GM23338 (cell line): ENCODE measurements at regions not wholly inside any gene's neighbourhood (a gene's known extent, or its start where the extent isn't known, plus 50 kb on each side); places are given as distances from the start of the nearest gene placed in this dataset.

ENCODE experiments used
- ATAC-seq: fragments of 200-7000 bp; cut with Tn5 transposase; 3 replicates; pipeline ENCODE4 v1.9.1; 2020
- DNase-seq: peaks from one replicate; pipeline ENCODE4 v3.0.0-alpha.2; 2015; ENCODE audit warnings: low spot score
- H2AFZ ChIP-seq: fragments of 200-600 bp; sonication (generic); 2 replicates; pipeline ENCODE4 v1.8.0; 2016; ENCODE audit warnings: antibody characterized with exemption, mild to moderate bottlenecking, moderate library complexity
- H3F3A ChIP-seq: fragments of 200-600 bp; sonication (generic); replicated peaks from 2 replicates; pipeline ENCODE4 v1.8.0; 2017; ENCODE audit warnings: antibody characterized with exemption, mixed run types, low read depth
- H3K27ac ChIP-seq: fragments of 200-600 bp; sonication (generic); 2 replicates; pipeline ENCODE4 v1.6.1; 2016; ENCODE audit warnings: low read depth
- H3K27me3 ChIP-seq: fragments of 200-600 bp; sonication (generic); 2 replicates; pipeline ENCODE4 v1.8.0; 2016; ENCODE audit warnings: mild to moderate bottlenecking, mixed run types, moderate library complexity; ENCODE audit not compliant: insufficient read depth
- H3K36me3 ChIP-seq: fragments of 200-600 bp; sonication (generic); 2 replicates; pipeline ENCODE4 v1.8.0; 2016; ENCODE audit warnings: mild to moderate bottlenecking; ENCODE audit not compliant: insufficient read depth
- H3K4me1 ChIP-seq: fragments of 200-600 bp; sonication (generic); 2 replicates; pipeline ENCODE4 v1.8.0; 2016; ENCODE audit warnings: mild to moderate bottlenecking, moderate library complexity; ENCODE audit not compliant: insufficient read depth
- H3K4me2 ChIP-seq: fragments of 200-600 bp; sonication (generic); 2 replicates; pipeline ENCODE4 v1.7.1; 2017; ENCODE audit warnings: mixed run types
- H3K4me3 ChIP-seq: fragments of 200-600 bp; sonication (generic); 2 replicates; pipeline ENCODE4 v1.6.1; 2016; ENCODE audit warnings: mixed run types
- H3K79me2 ChIP-seq: fragments of 200-600 bp; sonication (generic); replicated peaks from 2 replicates; pipeline ENCODE4 v1.8.0; 2017; ENCODE audit warnings: mild to moderate bottlenecking; ENCODE audit not compliant: insufficient read depth
- H3K9me2 ChIP-seq: fragments of 200-600 bp; sonication (generic); 2 replicates; pipeline ENCODE4 v1.8.0; 2017; ENCODE audit not compliant: insufficient read depth
- H4K20me1 ChIP-seq: fragments of 200-600 bp; sonication (generic); replicated peaks from 2 replicates; pipeline ENCODE4 v1.8.0; 2017; ENCODE audit warnings: mild to moderate bottlenecking; ENCODE audit not compliant: insufficient read depth
- H3K27ac Mint-ChIP-seq: 2 replicates; pipeline ENCODE4 v1.8.0; 2020; ENCODE audit warnings: inconsistent platforms, mild to moderate bottlenecking, moderate library complexity, mixed read lengths
- H3K27me3 Mint-ChIP-seq: 3 replicates; pipeline ENCODE4 v1.8.0; 2022; ENCODE audit warnings: low read depth, mild to moderate bottlenecking, moderate library complexity, mixed read lengths, inconsistent platforms; ENCODE audit not compliant: insufficient read depth, poor library complexity
- H3K36me3 Mint-ChIP-seq: 3 replicates; pipeline ENCODE4 v1.8.0; 2021; ENCODE audit warnings: low read depth, mild to moderate bottlenecking, inconsistent platforms, moderate library complexity, mixed read lengths
- H3K4me1 Mint-ChIP-seq: 3 replicates; pipeline ENCODE4 v1.8.0; 2020; ENCODE audit warnings: mild to moderate bottlenecking, inconsistent platforms, mixed read lengths
- H3K4me3 Mint-ChIP-seq: 3 replicates; pipeline ENCODE4 v1.8.0; 2021; ENCODE audit warnings: moderate library complexity, mild to moderate bottlenecking, inconsistent platforms, mixed read lengths
- H3K9me3 Mint-ChIP-seq: 3 replicates; pipeline ENCODE4 v1.8.0; 2020; ENCODE audit warnings: moderate library complexity, mild to moderate bottlenecking, inconsistent platforms, mixed read lengths
- CTCF ChIP-seq, 2 experiments: fragments of 200-600 bp in 1 of 2; sonication (generic) in 1 of 2; conservative IDR thresholded peaks; 2 replicates each; pipeline versions ENCODE4 v1.5.1 to v1.6.1; 2016 to 2017; ENCODE audit warnings: antibody characterized with exemption in 2 of 2, low read depth in 2 of 2, mild to moderate bottlenecking in 2 of 2, moderate library complexity in 1 of 2
- EZH2 ChIP-seq: fragments of 200-600 bp; sonication (generic); IDR thresholded peaks from one replicate; pipeline ENCODE4 v1.8.0; 2017; ENCODE audit warnings: antibody characterized with exemption, mild to moderate bottlenecking, low read depth; ENCODE audit not compliant: unreplicated experiment
- JUNB ChIP-seq: IDR thresholded peaks from one replicate; pipeline ENCODE4 v1.6.1; 2016; ENCODE audit warnings: antibody characterized with exemption; ENCODE audit not compliant: unreplicated experiment
- ZNF114 ChIP-seq: fragments of 250-450 bp; sonication (Bioruptor Pico); IDR thresholded peaks from 2 replicates; pipeline ENCODE4 v1.5.0; 2020; ENCODE audit warnings: mild to moderate bottlenecking, moderate library complexity
- TF ChIP-seq, protein P1 (sequence below): IDR thresholded peaks from one replicate; pipeline ENCODE4 v1.6.1; 2018; ENCODE audit warnings: antibody characterized with exemption; ENCODE audit not compliant: unreplicated experiment
- TF ChIP-seq, protein P2 (sequence below): IDR thresholded peaks from 2 replicates; pipeline ENCODE4 v1.6.1; 2016; ENCODE audit warnings: antibody characterized with exemption

DNA sequence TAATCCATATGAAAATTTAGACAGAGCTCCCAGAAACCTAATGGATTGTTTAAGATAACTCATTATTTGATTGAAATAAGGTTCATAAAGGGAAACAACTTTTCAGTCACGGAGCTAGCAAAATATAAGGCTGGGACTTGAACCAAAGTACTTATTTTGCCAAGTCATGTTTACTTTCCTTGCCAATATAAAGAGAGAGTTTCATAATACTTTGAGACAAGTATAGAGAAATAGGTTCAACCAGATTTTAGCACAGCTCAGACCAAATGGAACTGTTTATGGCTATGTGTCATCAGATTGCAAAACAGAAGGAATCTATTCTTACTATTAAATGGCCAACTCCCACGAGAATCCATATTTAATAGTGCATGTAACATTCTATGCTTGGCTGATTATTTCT lies 1517.5 kb upstream of the TENM4 start:
- H3K4me1 Mint-ChIP-seq, result peaks cover 8% of the 10 kb centered on the region
- ATAC-seq, result no peak
- H3K27ac Mint-ChIP-seq, result no peak overlapping the region
- Histone ChIP-seq H3K36me3 (no peaks in the 10 kb centered on the region), H3K4me2 (no peak overlapping the region), H3K79me2 (no peaks in the 10 kb centered on the region), H3K4me1 (peaks cover 13% of the 10 kb centered on the region), H4K20me1 (no peaks in the 10 kb centered on the region), H3K9me2 (0 out of 2 replicates have a peak, but pooled peaks cover 5% of the 10 kb centered on the region), H3K4me3 (no peak overlapping the region), H3F3A (no peaks in the 10 kb centered on the region), H3K27ac (no peak overlapping the region), H3K27me3 (no peaks in the 10 kb centered on the region), H2AFZ (no peak overlapping the region)
- H3K27me3 Mint-ChIP-seq, result peaks cover 3% of the 10 kb centered on the region
- H3K4me3 Mint-ChIP-seq, result no peak overlapping the region
- TF ChIP-seq ZNF114 (CRISPR knock-in tag), result no peak
- TF ChIP-seq, protein P1, sequence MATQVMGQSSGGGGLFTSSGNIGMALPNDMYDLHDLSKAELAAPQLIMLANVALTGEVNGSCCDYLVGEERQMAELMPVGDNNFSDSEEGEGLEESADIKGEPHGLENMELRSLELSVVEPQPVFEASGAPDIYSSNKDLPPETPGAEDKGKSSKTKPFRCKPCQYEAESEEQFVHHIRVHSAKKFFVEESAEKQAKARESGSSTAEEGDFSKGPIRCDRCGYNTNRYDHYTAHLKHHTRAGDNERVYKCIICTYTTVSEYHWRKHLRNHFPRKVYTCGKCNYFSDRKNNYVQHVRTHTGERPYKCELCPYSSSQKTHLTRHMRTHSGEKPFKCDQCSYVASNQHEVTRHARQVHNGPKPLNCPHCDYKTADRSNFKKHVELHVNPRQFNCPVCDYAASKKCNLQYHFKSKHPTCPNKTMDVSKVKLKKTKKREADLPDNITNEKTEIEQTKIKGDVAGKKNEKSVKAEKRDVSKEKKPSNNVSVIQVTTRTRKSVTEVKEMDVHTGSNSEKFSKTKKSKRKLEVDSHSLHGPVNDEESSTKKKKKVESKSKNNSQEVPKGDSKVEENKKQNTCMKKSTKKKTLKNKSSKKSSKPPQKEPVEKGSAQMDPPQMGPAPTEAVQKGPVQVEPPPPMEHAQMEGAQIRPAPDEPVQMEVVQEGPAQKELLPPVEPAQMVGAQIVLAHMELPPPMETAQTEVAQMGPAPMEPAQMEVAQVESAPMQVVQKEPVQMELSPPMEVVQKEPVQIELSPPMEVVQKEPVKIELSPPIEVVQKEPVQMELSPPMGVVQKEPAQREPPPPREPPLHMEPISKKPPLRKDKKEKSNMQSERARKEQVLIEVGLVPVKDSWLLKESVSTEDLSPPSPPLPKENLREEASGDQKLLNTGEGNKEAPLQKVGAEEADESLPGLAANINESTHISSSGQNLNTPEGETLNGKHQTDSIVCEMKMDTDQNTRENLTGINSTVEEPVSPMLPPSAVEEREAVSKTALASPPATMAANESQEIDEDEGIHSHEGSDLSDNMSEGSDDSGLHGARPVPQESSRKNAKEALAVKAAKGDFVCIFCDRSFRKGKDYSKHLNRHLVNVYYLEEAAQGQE, result no peak
- TF ChIP-seq CTCF (conservative IDR thresholded peaks at IDR 0.05; ENCODE audit: low read depth in 2 of 2), result no peak
- TF ChIP-seq JUNB, result no peak
- no peak for DNase-seq
- H3K9me3 Mint-ChIP-seq, result no peaks in the 10 kb centered on the region
- H3K36me3 Mint-ChIP-seq, result no peaks in the 10 kb centered on the region

- no peak for ATAC-seq
- no peaks in the 10 kb centered on the region for H3K36me3 ChIP-seq
- H3K79me2 ChIP-seq, result no peaks in the 10 kb centered on the region
- no peak for TF ChIP-seq EZH2
- TF ChIP-seq, protein P2, sequence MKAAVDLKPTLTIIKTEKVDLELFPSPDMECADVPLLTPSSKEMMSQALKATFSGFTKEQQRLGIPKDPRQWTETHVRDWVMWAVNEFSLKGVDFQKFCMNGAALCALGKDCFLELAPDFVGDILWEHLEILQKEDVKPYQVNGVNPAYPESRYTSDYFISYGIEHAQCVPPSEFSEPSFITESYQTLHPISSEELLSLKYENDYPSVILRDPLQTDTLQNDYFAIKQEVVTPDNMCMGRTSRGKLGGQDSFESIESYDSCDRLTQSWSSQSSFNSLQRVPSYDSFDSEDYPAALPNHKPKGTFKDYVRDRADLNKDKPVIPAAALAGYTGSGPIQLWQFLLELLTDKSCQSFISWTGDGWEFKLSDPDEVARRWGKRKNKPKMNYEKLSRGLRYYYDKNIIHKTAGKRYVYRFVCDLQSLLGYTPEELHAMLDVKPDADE, result no peak
- TF ChIP-seq, protein P1, result no peak
Observed at GRCh38 chr11:80955588-80955987, 1514.8 kb upstream of the TENM4 start.

More at GRCh38 chr11:80955588-80955987, 1514.8 kb upstream of the TENM4 start:
- no peaks in the 10 kb centered on the region for H3K9me3 Mint-ChIP-seq
- H3K27ac Mint-ChIP-seq, result no peak overlapping the region
- H3K4me3 Mint-ChIP-seq, result no peak overlapping the region
- no peaks in the 10 kb centered on the region for H3K27me3 ChIP-seq
- no peak overlapping the region for H3K4me3 ChIP-seq
- no peak for DNase-seq
- peaks cover under 1% of the 10 kb centered on the region; the same call in 1 of the 3 replicates for H3K4me1 Mint-ChIP-seq
- no peaks in the 10 kb centered on the region for H4K20me1 ChIP-seq
- H3K4me1 ChIP-seq, result peaks cover 6% of the 10 kb centered on the region; the same call in 1 of the 2 replicates
- H3K36me3 Mint-ChIP-seq, result no peaks in the 10 kb centered on the region; the same call in 2 of the 3 replicates
- no peaks in the 10 kb centered on the region for H3F3A ChIP-seq
- 0 out of 2 replicates have a peak, but pooled peaks cover 5% of the 10 kb centered on the region for H3K9me2 ChIP-seq
- H3K27me3 Mint-ChIP-seq, result no peaks in the 10 kb centered on the region
- no peak overlapping the region for H3K27ac ChIP-seq
- H3K4me2 ChIP-seq, result no peak overlapping the region
- H2AFZ ChIP-seq, result no peak overlapping the region; the same call in 1 of the 2 replicates
